GM12864 (cell line): ENCODE measurements at regions not wholly inside any gene's neighbourhood (a gene's known extent, or its start where the extent isn't known, plus 50 kb on each side); places are given as distances from the start of the nearest gene placed in this dataset.

Experiments used
- DNase-seq: peaks from one replicate; pipeline ENCODE4 v3.0.0-alpha.2; 2011; ENCODE audit warnings: low read depth
- H3K4me3 ChIP-seq: 2 replicates; pipeline ENCODE4 v1.5.1; 2011; ENCODE audit warnings: mild to moderate bottlenecking, low read depth, low read length, control low read depth
- TF ChIP-seq, protein P1 (sequence below): IDR thresholded peaks from 2 replicates; pipeline ENCODE4 v1.5.1; 2011; ENCODE audit warnings: low read depth, mild to moderate bottlenecking, moderate library complexity, low read length, control low read depth, inconsistent platforms; ENCODE audit errors: missing control alignments

DNA sequence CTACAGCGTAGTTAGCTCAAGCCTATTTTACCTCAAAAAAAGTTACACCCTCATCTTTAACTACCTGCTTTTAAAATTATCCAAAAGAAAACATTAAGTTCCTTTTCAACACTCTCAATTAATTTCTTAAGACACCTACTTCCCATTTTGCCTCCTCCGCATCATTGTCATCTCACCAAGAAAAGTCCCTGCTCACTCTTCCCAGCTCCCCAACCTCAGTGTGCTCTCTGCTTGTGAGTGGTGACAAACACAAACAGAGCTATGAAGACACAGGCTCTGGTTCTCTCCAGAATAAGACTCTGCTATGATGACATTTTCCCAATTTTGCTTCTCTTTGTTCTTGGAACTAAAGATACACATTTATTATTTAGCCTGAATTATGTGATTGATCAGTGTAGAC lies 385.1 kb upstream of the HTR2A start:
- no peak overlapping the region for H3K4me3 ChIP-seq
- no peak for DNase-seq
- TF ChIP-seq, protein P1, sequence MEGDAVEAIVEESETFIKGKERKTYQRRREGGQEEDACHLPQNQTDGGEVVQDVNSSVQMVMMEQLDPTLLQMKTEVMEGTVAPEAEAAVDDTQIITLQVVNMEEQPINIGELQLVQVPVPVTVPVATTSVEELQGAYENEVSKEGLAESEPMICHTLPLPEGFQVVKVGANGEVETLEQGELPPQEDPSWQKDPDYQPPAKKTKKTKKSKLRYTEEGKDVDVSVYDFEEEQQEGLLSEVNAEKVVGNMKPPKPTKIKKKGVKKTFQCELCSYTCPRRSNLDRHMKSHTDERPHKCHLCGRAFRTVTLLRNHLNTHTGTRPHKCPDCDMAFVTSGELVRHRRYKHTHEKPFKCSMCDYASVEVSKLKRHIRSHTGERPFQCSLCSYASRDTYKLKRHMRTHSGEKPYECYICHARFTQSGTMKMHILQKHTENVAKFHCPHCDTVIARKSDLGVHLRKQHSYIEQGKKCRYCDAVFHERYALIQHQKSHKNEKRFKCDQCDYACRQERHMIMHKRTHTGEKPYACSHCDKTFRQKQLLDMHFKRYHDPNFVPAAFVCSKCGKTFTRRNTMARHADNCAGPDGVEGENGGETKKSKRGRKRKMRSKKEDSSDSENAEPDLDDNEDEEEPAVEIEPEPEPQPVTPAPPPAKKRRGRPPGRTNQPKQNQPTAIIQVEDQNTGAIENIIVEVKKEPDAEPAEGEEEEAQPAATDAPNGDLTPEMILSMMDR: no peak

DNA sequence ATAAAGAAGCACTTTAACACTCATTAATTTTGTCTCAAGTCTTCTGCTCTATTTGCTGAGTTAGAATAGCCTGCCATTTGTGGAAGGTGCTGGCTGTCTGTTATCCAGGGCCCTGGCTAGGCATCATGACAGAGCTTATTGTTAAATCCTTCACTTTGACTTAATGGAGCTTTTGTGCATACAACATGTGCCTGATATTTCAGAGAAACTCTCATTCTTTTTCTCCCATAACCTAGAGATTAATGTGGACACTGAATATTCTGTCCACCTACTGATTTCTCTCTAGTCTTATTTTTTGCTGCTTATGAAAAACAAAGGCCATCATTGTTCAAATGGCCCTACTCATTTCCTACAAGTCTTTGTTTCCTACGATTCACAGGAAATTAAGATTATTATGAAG lies 383.1 kb upstream of the HTR2A start:
- TF ChIP-seq, protein P1: no peak
- no peak overlapping the region for H3K4me3 ChIP-seq
- no peak for DNase-seq

DNA sequence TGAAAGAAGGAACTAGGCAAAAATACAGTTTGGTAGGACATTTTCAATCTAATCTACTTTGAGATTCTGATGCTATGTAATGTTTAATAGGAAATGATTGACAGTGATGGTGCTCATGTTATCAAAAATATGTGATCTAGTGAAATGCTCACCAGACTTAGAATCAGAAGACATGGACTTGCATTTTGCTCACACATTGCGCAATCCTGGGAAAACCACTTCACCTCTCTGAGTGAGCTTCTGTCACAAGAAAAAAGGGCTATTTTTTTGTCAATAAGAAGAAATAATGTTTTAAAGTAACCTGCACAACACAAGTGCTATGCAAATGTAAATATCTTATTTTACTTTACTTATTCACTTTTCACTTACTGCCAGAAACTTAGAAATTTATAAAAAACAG lies 380.9 kb upstream of the HTR2A start:
- TF ChIP-seq, protein P1: no peak
- no peak overlapping the region for H3K4me3 ChIP-seq
- no peak for DNase-seq

DNA sequence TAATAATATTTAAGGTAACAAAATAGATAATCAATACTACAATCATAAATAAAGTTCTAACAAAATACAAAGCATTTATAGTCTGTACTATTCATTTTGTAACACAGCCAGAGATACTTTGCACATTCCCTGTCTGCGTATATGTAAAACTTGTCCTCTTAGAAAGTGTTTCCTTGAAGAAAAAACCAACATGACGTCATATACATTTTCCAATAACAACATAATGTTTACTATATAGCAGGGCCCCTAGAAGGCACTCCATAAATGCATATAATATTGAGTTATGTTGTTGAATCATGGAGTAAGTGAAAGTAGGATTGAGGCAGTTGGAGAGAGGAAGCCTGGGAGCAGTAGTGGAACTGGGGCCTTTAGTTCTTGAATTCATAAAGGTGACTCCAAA lies 371.4 kb upstream of the HTR2A start:
- TF ChIP-seq, protein P1: no peak
- no peak for DNase-seq
- no peak overlapping the region for H3K4me3 ChIP-seq

DNA sequence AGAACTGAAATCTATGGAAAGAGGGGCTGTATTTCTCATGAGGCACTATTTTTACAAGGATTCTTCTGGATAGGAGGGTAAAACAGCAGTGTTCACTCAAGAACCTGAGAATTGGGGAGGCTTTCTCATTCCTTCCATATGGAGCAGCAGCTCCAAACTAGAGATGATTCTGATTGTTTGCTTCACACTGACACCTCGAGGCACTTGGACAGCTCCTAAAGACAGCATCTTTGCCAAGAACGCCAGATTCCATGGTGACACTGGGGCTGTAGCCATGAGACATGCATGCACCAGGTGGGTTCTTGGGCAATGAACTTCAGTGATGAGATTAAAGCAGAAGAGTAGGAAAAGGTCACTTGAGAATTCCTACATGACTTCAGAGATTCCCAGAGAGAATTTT lies 361.5 kb upstream of the HTR2A start:
- no peak overlapping the region for H3K4me3 ChIP-seq
- DNase-seq: no peak
- TF ChIP-seq, protein P1: no peak

DNA sequence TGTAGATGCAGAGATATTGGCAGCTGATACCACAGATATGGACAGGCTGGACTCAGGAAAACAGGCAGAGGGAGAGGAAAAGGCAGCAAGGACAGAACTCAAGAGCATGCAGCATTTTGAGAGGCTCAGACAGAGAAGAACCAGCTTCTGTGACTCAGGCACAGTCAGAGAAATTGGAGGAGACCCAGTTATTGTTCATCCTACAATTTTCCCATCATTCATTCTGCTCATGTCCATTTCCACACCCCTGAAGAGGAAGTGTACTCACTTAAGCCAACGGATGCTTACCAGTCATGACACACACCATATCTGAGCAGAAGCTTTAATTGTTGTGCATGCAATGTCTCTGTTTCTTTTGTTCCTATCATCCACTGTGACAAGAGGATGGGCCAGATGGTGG lies 359.8 kb upstream of the HTR2A start:
- TF ChIP-seq, protein P1: no peak

DNA sequence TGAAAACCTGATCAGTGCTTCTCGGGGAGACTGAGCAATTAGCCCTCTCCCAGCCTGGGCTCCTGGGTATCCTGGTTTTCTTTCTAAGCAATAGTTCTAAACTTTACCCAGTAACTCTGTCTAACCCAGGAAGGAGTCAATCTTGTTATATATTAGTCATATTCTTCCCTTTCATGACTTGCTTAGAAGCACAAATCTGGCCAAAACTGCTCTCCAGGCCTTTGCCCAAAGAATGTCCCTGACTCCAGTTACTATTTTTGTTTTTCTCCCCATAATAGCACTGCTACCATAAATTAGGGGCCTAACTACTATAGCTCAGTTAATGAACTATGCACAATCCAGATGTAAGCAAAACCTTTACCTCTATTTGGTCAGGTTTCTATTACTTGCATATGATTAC lies 355.8 kb upstream of the HTR2A start:
- TF ChIP-seq, protein P1: no peak
- H3K4me3 ChIP-seq: no peak overlapping the region
- no peak for DNase-seq

More for the DNA sequence above, 359.8 kb upstream of the HTR2A start:
- H3K4me3 ChIP-seq: no peak overlapping the region
- no peak for DNase-seq
